ENCODE measurements at regions not wholly inside any gene's neighbourhood (a gene's known extent, or its start where the extent isn't known, plus 50 kb on each side); places are given as distances from the start of the nearest gene placed in this dataset.

GRCh38 chr6:11911538-11911937, 100.6 kb upstream of the HIVEP1 start:
- H3K9ac ChIP-seq (ENCODE audit: low read length): no peak overlapping the region
- no peak overlapping the region for H3K27ac ChIP-seq (ENCODE audit: low read depth, low read length)
- no peaks in the 10 kb centered on the region for H3K36me3 ChIP-seq (ENCODE audit: control insufficient read depth, insufficient read depth, low read length)
- peaks cover 17% of the 10 kb centered on the region for H3K9me3 ChIP-seq (ENCODE audit: control insufficient read depth, insufficient read depth, low read depth, low read length)
- H3K4me3 ChIP-seq (ENCODE audit: low read depth, low read length): no peak overlapping the region
- no peaks in the 10 kb centered on the region for H3K4me1 ChIP-seq (ENCODE audit: control insufficient read depth, insufficient read depth, low read length)
- H3K27me3 ChIP-seq (ENCODE audit: control insufficient read depth, insufficient read depth, low read length): no peaks in the 10 kb centered on the region

GRCh38 chr6:11909696-11910132, 102.4 kb upstream of the HIVEP1 start:
- Histone ChIP-seq H3K27ac (ENCODE audit: low read depth, low read length) (no peak overlapping the region), H3K9ac (ENCODE audit: low read length) (no peak overlapping the region), H3K4me1 (ENCODE audit: control insufficient read depth, insufficient read depth, low read length) (no peaks in the 10 kb centered on the region), H3K27me3 (ENCODE audit: control insufficient read depth, insufficient read depth, low read length) (no peaks in the 10 kb centered on the region), H3K4me3 (ENCODE audit: low read depth, low read length) (no peak overlapping the region), H3K9me3 (ENCODE audit: control insufficient read depth, insufficient read depth, low read depth, low read length) (peaks cover 17% of the 10 kb centered on the region), H3K36me3 (ENCODE audit: control insufficient read depth, insufficient read depth, low read length) (no peaks in the 10 kb centered on the region)

- Histone ChIP-seq H3K9me3 (ENCODE audit: control insufficient read depth, insufficient read depth, low read depth, low read length) (peaks cover 17% of the 10 kb centered on the region), H3K27ac (ENCODE audit: low read depth, low read length) (no peak overlapping the region)
These were observed 103.5 kb upstream of the HIVEP1 start for GRCh38 chr6:11908436-11909105.

GRCh38 chr6:11903645-11904044, 108.5 kb upstream of the HIVEP1 start:
- H3K9me3 ChIP-seq (ENCODE audit: control insufficient read depth, insufficient read depth, low read depth, low read length): no peaks in the 10 kb centered on the region
- H3K27me3 ChIP-seq (ENCODE audit: control insufficient read depth, insufficient read depth, low read length): no peaks in the 10 kb centered on the region
- H3K36me3 ChIP-seq (ENCODE audit: control insufficient read depth, insufficient read depth, low read length): no peaks in the 10 kb centered on the region
- peaks cover 11% of the 10 kb centered on the region for H3K4me1 ChIP-seq (ENCODE audit: control insufficient read depth, insufficient read depth, low read length)
- H3K9ac ChIP-seq (ENCODE audit: low read length): no peak overlapping the region
- H3K27ac ChIP-seq (ENCODE audit: low read depth, low read length): no peak overlapping the region
- H3K4me3 ChIP-seq (ENCODE audit: low read depth, low read length): no peak overlapping the region

More at GRCh38 chr6:11908436-11909105, 103.5 kb upstream of the HIVEP1 start:
- Histone ChIP-seq H3K27me3 (ENCODE audit: control insufficient read depth, insufficient read depth, low read length) (no peaks in the 10 kb centered on the region), H3K36me3 (ENCODE audit: control insufficient read depth, insufficient read depth, low read length) (no peaks in the 10 kb centered on the region), H3K9ac (ENCODE audit: low read length) (no peak overlapping the region), H3K4me3 (ENCODE audit: low read depth, low read length) (no peak overlapping the region), H3K4me1 (ENCODE audit: control insufficient read depth, insufficient read depth, low read length) (no peaks in the 10 kb centered on the region)

- no peak overlapping the region for H3K27ac ChIP-seq (ENCODE audit: low read depth, low read length)
- no peaks in the 10 kb centered on the region for H3K27me3 ChIP-seq (ENCODE audit: control insufficient read depth, insufficient read depth, low read length)
- H3K9ac ChIP-seq (ENCODE audit: low read length): no peak overlapping the region
- H3K36me3 ChIP-seq (ENCODE audit: control insufficient read depth, insufficient read depth, low read length): no peaks in the 10 kb centered on the region
- H3K4me3 ChIP-seq (ENCODE audit: low read depth, low read length): no peak overlapping the region
- no peaks in the 10 kb centered on the region for H3K9me3 ChIP-seq (ENCODE audit: control insufficient read depth, insufficient read depth, low read depth, low read length)
- H3K4me1 ChIP-seq (ENCODE audit: control insufficient read depth, insufficient read depth, low read length): peaks cover 11% of the 10 kb centered on the region
These were observed 109.6 kb upstream of the HIVEP1 start for GRCh38 chr6:11902527-11902926.

- Histone ChIP-seq H3K4me3 (ENCODE audit: low read depth, low read length) (0 out of 2 replicates have a peak overlapping the region, but pooled peaks have one; percentile 21), H3K9ac (ENCODE audit: low read length) (no peak overlapping the region), H3K27ac (ENCODE audit: low read depth, low read length) (no peak overlapping the region), H3K9me3 (ENCODE audit: control insufficient read depth, insufficient read depth, low read depth, low read length) (no peaks in the 10 kb centered on the region), H3K36me3 (ENCODE audit: control insufficient read depth, insufficient read depth, low read length) (no peaks in the 10 kb centered on the region), H3K27me3 (ENCODE audit: control insufficient read depth, insufficient read depth, low read length) (no peaks in the 10 kb centered on the region), H3K4me1 (ENCODE audit: control insufficient read depth, insufficient read depth, low read length) (peaks cover 11% of the 10 kb centered on the region)
These were observed 111.2 kb upstream of the HIVEP1 start for GRCh38 chr6:11900662-11901598.

- H3K4me1 ChIP-seq (ENCODE audit: control insufficient read depth, insufficient read depth, low read length): peaks cover 11% of the 10 kb centered on the region
These were observed 112.5 kb upstream of the HIVEP1 start for GRCh38 chr6:11899645-11900044.

GRCh38 chr6:11894212-11894611, 115.6 kb upstream of the ADTRP start:
- Histone ChIP-seq H3K36me3 (ENCODE audit: control insufficient read depth, insufficient read depth, low read length) (no peaks in the 10 kb centered on the region), H3K9me3 (ENCODE audit: control insufficient read depth, insufficient read depth, low read depth, low read length) (no peaks in the 10 kb centered on the region), H3K4me3 (ENCODE audit: low read depth, low read length) (no peak overlapping the region), H3K4me1 (ENCODE audit: control insufficient read depth, insufficient read depth, low read length) (0 out of 2 replicates have a peak, but pooled peaks cover 2% of the 10 kb centered on the region), H3K9ac (ENCODE audit: low read length) (no peak overlapping the region), H3K27me3 (ENCODE audit: control insufficient read depth, insufficient read depth, low read length) (no peaks in the 10 kb centered on the region), H3K27ac (ENCODE audit: low read depth, low read length) (no peak overlapping the region)

More at GRCh38 chr6:11899645-11900044, 112.5 kb upstream of the HIVEP1 start:
- H3K27ac ChIP-seq (ENCODE audit: low read depth, low read length): no peak overlapping the region
- no peak overlapping the region for H3K4me3 ChIP-seq (ENCODE audit: low read depth, low read length)
- no peak overlapping the region for H3K9ac ChIP-seq (ENCODE audit: low read length)
- no peaks in the 10 kb centered on the region for H3K27me3 ChIP-seq (ENCODE audit: control insufficient read depth, insufficient read depth, low read length)
- no peaks in the 10 kb centered on the region for H3K36me3 ChIP-seq (ENCODE audit: control insufficient read depth, insufficient read depth, low read length)
- H3K9me3 ChIP-seq (ENCODE audit: control insufficient read depth, insufficient read depth, low read depth, low read length): no peaks in the 10 kb centered on the region

- Histone ChIP-seq H3K4me3 (ENCODE audit: low read depth, low read length) (no peak overlapping the region), H3K36me3 (ENCODE audit: control insufficient read depth, insufficient read depth, low read length) (no peaks in the 10 kb centered on the region), H3K27me3 (ENCODE audit: control insufficient read depth, insufficient read depth, low read length) (no peaks in the 10 kb centered on the region), H3K9me3 (ENCODE audit: control insufficient read depth, insufficient read depth, low read depth, low read length) (no peaks in the 10 kb centered on the region), H3K9ac (ENCODE audit: low read length) (no peak overlapping the region), H3K27ac (ENCODE audit: low read depth, low read length) (no peak overlapping the region), H3K4me1 (ENCODE audit: control insufficient read depth, insufficient read depth, low read length) (peaks cover 2% of the 10 kb centered on the region; the same call in 1 of the 2 replicates)
These were observed 112.9 kb upstream of the ADTRP start for GRCh38 chr6:11891547-11891946.

GRCh38 chr6:11890849-11891248, 112.2 kb upstream of the ADTRP start:
- Histone ChIP-seq H3K4me3 (ENCODE audit: low read depth, low read length) (no peak overlapping the region), H3K36me3 (ENCODE audit: control insufficient read depth, insufficient read depth, low read length) (no peaks in the 10 kb centered on the region), H3K27ac (ENCODE audit: low read depth, low read length) (no peak overlapping the region), H3K27me3 (ENCODE audit: control insufficient read depth, insufficient read depth, low read length) (no peaks in the 10 kb centered on the region), H3K9me3 (ENCODE audit: control insufficient read depth, insufficient read depth, low read depth, low read length) (no peaks in the 10 kb centered on the region), H3K4me1 (ENCODE audit: control insufficient read depth, insufficient read depth, low read length) (peaks cover 2% of the 10 kb centered on the region; the same call in 1 of the 2 replicates), H3K9ac (ENCODE audit: low read length) (no peak overlapping the region)

- no peak overlapping the region for H3K4me3 ChIP-seq (ENCODE audit: low read depth, low read length)
- no peaks in the 10 kb centered on the region for H3K36me3 ChIP-seq (ENCODE audit: control insufficient read depth, insufficient read depth, low read length)
- peaks cover 2% of the 10 kb centered on the region; the same call in 1 of the 2 replicates for H3K9me3 ChIP-seq (ENCODE audit: control insufficient read depth, insufficient read depth, low read depth, low read length)
- H3K9ac ChIP-seq (ENCODE audit: low read length): no peak overlapping the region
- H3K27me3 ChIP-seq (ENCODE audit: control insufficient read depth, insufficient read depth, low read length): no peaks in the 10 kb centered on the region
- H3K27ac ChIP-seq (ENCODE audit: low read depth, low read length): no peak overlapping the region
- H3K4me1 ChIP-seq (ENCODE audit: control insufficient read depth, insufficient read depth, low read length): peaks cover 2% of the 10 kb centered on the region; the same call in 1 of the 2 replicates
These were observed 111.6 kb upstream of the ADTRP start for GRCh38 chr6:11890209-11890608.
